ENCODE measurements at regions not wholly inside any gene's neighbourhood (a gene's known extent, or its start where the extent isn't known, plus 50 kb on each side); places are given as distances from the start of the nearest gene placed in this dataset.
A peak's percentile ranks its signal among the peaks of the same experiment; 100 is the strongest.

DNA sequence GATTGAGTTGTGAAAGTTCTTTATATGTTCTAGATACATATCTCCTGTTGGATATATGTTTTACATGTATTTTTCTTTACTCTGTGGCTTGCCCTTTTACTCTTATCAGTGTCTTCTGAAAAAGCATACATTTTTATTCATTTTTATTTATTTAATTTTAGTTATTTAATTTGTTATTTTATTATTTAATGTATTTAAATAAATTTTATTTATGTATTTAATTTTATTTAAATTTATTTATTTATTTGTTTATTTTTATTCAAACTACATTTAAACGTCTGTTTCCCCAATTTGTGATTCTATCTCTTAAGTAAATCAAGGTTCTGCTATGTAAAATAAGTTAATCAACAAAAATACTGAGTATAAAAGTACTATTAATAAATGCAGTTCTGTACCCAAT is 279.1 kb upstream of the AKR1E2 start:
- Histone ChIP-seq H3K27me3 (ENCODE audit: insufficient read depth, low read length) (no peaks in the 10 kb centered on the region), H3K9me3 (ENCODE audit: insufficient read depth, low read depth, low read length) (no peaks in the 10 kb centered on the region), H3K4me1 (ENCODE audit: insufficient read depth, low read length) (peaks cover 7% of the 10 kb centered on the region), H2AFZ (ENCODE audit: low read depth, low read length) (no peak overlapping the region), H3K79me2 (ENCODE audit: insufficient read depth, low read length) (no peaks in the 10 kb centered on the region), H4K20me1 (ENCODE audit: insufficient read depth, low read length) (no peaks in the 10 kb centered on the region), H3K9ac (ENCODE audit: low read length) (no peak overlapping the region), H3K27ac (ENCODE audit: low read depth, low read length) (peak overlapping the region; percentile 72), H3K4me3 (ENCODE audit: insufficient read depth, low read depth, low read length) (no peak overlapping the region), H3K36me3 (ENCODE audit: insufficient read depth, low read length) (no peaks in the 10 kb centered on the region), H3K4me2 (ENCODE audit: low read length) (peak overlapping the region; percentile 71)
- H3K36me3 Mint-ChIP-seq (ENCODE audit: low read depth, unreplicated experiment): no peaks in the 10 kb centered on the region
- no peak for TF ChIP-seq EZH2 (IDR thresholded peaks at IDR 0.05; ENCODE audit: insufficient read depth, low read length)
- TF ChIP-seq, protein P1, sequence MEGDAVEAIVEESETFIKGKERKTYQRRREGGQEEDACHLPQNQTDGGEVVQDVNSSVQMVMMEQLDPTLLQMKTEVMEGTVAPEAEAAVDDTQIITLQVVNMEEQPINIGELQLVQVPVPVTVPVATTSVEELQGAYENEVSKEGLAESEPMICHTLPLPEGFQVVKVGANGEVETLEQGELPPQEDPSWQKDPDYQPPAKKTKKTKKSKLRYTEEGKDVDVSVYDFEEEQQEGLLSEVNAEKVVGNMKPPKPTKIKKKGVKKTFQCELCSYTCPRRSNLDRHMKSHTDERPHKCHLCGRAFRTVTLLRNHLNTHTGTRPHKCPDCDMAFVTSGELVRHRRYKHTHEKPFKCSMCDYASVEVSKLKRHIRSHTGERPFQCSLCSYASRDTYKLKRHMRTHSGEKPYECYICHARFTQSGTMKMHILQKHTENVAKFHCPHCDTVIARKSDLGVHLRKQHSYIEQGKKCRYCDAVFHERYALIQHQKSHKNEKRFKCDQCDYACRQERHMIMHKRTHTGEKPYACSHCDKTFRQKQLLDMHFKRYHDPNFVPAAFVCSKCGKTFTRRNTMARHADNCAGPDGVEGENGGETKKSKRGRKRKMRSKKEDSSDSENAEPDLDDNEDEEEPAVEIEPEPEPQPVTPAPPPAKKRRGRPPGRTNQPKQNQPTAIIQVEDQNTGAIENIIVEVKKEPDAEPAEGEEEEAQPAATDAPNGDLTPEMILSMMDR (IDR thresholded peaks at IDR 0.05; ENCODE audit: insufficient read depth, low read depth, low read length): no peak
- peaks cover 7% of the 10 kb centered on the region for H3K4me1 Mint-ChIP-seq (ENCODE audit: low read depth, unreplicated experiment)
- FAIRE-seq: no peak
- H3K4me3 Mint-ChIP-seq (ENCODE audit: unreplicated experiment): no peak overlapping the region
- H3K27me3 Mint-ChIP-seq (ENCODE audit: low read depth, unreplicated experiment): no peaks in the 10 kb centered on the region
- peaks cover 3% of the 10 kb centered on the region for H3K9me3 Mint-ChIP-seq (ENCODE audit: unreplicated experiment)
- H3K27ac Mint-ChIP-seq (ENCODE audit: unreplicated experiment): peak overlapping the region; percentile 19
- DNase-seq (ENCODE audit: low read depth): no peak

DNA sequence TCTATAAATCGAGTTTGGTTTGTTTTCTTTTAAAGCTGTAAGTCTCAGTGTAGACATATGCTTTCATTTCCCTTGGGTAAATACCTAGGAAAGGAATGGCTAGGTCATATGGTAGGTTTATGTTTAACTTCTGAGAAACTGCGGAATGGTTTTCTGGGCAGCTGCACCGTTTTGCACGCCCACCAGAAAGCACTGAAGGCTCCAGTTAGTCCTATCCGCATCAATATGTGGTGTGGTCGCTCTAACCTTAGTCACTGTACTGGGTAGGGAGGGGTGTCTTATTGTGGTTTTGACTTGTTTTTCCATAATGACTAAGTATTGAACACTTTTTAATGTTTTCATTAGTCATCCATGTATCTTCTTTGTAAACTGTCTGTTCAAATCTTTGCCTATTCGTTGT is 279.5 kb upstream of the AKR1E2 start:
- Histone ChIP-seq H3K27ac (ENCODE audit: low read depth, low read length) (peak overlapping the region; percentile 72), H3K79me2 (ENCODE audit: insufficient read depth, low read length) (no peaks in the 10 kb centered on the region), H2AFZ (ENCODE audit: low read depth, low read length) (no peak overlapping the region), H4K20me1 (ENCODE audit: insufficient read depth, low read length) (no peaks in the 10 kb centered on the region), H3K4me2 (ENCODE audit: low read length) (peak overlapping the region; percentile 71), H3K4me3 (ENCODE audit: insufficient read depth, low read depth, low read length) (no peak overlapping the region), H3K9me3 (ENCODE audit: insufficient read depth, low read depth, low read length) (no peaks in the 10 kb centered on the region), H3K36me3 (ENCODE audit: insufficient read depth, low read length) (no peaks in the 10 kb centered on the region), H3K27me3 (ENCODE audit: insufficient read depth, low read length) (no peaks in the 10 kb centered on the region), H3K9ac (ENCODE audit: low read length) (peak overlapping the region; percentile 52), H3K4me1 (ENCODE audit: insufficient read depth, low read length) (peaks cover 12% of the 10 kb centered on the region)
- Mint-ChIP-seq H3K4me1 (ENCODE audit: low read depth, unreplicated experiment) (peaks cover 11% of the 10 kb centered on the region), H3K36me3 (ENCODE audit: low read depth, unreplicated experiment) (no peaks in the 10 kb centered on the region), H3K27me3 (ENCODE audit: low read depth, unreplicated experiment) (no peaks in the 10 kb centered on the region), H3K4me3 (ENCODE audit: unreplicated experiment) (no peak overlapping the region), H3K9me3 (ENCODE audit: unreplicated experiment) (peaks cover 3% of the 10 kb centered on the region), H3K27ac (ENCODE audit: unreplicated experiment) (peak overlapping the region; percentile 19)
- FAIRE-seq (no peak), DNase-seq (ENCODE audit: low read depth) (peak; percentile 93)
- no peak for TF ChIP-seq EZH2 (IDR thresholded peaks at IDR 0.05; ENCODE audit: insufficient read depth, low read length)
- TF ChIP-seq, protein P1 (IDR thresholded peaks at IDR 0.05; ENCODE audit: insufficient read depth, low read depth, low read length): no peak

DNA sequence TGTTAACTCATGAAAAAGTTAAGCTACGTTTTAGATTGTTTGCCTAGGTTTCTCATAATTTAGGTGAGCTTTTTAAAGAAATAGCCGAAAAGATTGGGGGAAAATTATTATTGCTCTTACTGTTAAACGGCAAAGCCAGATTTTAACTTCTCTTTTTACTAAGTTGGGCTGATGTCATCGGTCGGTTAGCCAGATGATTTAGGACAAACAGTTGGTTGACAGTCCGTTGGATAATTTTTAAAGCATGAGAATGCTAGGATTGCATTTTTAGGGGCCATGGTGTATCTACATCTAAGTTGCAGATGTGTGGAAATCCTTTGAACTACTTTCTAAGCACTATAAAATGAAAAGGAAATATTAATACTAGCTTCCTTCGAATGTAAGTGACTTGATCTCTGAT is 280.9 kb upstream of the AKR1E2 start:
- H3K9me3 ChIP-seq (ENCODE audit: insufficient read depth, low read depth, low read length): no peaks in the 10 kb centered on the region
- H3K4me2 ChIP-seq (ENCODE audit: low read length): no peak overlapping the region
- no peak overlapping the region for H3K27ac ChIP-seq (ENCODE audit: low read depth, low read length)
- no peaks in the 10 kb centered on the region for H3K27me3 ChIP-seq (ENCODE audit: insufficient read depth, low read length)
- H3K9ac ChIP-seq (ENCODE audit: low read length): no peak overlapping the region
- H3K4me3 Mint-ChIP-seq (ENCODE audit: unreplicated experiment): no peak overlapping the region
- TF ChIP-seq, protein P1 (IDR thresholded peaks at IDR 0.05; ENCODE audit: insufficient read depth, low read depth, low read length): no peak
- no peak for TF ChIP-seq EZH2 (IDR thresholded peaks at IDR 0.05; ENCODE audit: insufficient read depth, low read length)
- H3K4me3 ChIP-seq (ENCODE audit: insufficient read depth, low read depth, low read length): no peak overlapping the region
- no peaks in the 10 kb centered on the region for H3K36me3 Mint-ChIP-seq (ENCODE audit: low read depth, unreplicated experiment)
- no peaks in the 10 kb centered on the region for H4K20me1 ChIP-seq (ENCODE audit: insufficient read depth, low read length)
- peak; percentile 26 for FAIRE-seq
- H3K36me3 ChIP-seq (ENCODE audit: insufficient read depth, low read length): no peaks in the 10 kb centered on the region
- peaks cover 17% of the 10 kb centered on the region for H3K4me1 ChIP-seq (ENCODE audit: insufficient read depth, low read length)
- peaks cover 3% of the 10 kb centered on the region for H3K9me3 Mint-ChIP-seq (ENCODE audit: unreplicated experiment)
- no peaks in the 10 kb centered on the region for H3K27me3 Mint-ChIP-seq (ENCODE audit: low read depth, unreplicated experiment)
- peak overlapping the region; percentile 28 for H3K27ac Mint-ChIP-seq (ENCODE audit: unreplicated experiment)
- DNase-seq (ENCODE audit: low read depth): no peak
- H3K4me1 Mint-ChIP-seq (ENCODE audit: low read depth, unreplicated experiment): peaks cover 14% of the 10 kb centered on the region
- no peak overlapping the region for H2AFZ ChIP-seq (ENCODE audit: low read depth, low read length)
- no peaks in the 10 kb centered on the region for H3K79me2 ChIP-seq (ENCODE audit: insufficient read depth, low read length)
